GM12873 (cell line): ENCODE measurements at regions not wholly inside any gene's neighbourhood (a gene's known extent, or its start where the extent isn't known, plus 50 kb on each side); places are given as distances from the start of the nearest gene placed in this dataset.

Experiments used
- TF ChIP-seq, protein P1 (sequence below): IDR thresholded peaks from 2 replicates; pipeline ENCODE4 v1.5.1; 2012; ENCODE audit warnings: low read depth, mild to moderate bottlenecking, moderate library complexity, low read length, control low read depth; ENCODE audit not compliant: insufficient read depth; ENCODE audit errors: missing control alignments

DNA sequence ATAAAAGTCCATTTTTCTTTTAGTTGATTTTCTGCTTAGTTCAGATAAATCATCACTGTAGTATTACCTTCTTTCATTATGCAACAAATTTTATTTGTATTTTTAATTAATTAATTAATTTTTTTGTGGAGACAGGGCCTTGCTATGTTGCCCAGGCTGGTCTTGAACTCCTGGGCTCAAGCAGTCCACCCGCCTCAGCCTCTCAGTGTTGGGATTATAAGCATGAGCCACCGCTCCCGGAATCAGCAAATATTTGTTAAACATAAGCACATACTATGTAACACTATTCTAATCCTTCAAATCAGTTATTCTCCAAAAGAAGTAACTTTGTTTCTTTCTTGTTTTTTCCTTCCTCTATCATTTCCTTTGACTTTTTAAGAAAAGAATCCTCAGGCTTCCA, 584.8 kb upstream of the ANKRD30A start:
- TF ChIP-seq, protein P1, sequence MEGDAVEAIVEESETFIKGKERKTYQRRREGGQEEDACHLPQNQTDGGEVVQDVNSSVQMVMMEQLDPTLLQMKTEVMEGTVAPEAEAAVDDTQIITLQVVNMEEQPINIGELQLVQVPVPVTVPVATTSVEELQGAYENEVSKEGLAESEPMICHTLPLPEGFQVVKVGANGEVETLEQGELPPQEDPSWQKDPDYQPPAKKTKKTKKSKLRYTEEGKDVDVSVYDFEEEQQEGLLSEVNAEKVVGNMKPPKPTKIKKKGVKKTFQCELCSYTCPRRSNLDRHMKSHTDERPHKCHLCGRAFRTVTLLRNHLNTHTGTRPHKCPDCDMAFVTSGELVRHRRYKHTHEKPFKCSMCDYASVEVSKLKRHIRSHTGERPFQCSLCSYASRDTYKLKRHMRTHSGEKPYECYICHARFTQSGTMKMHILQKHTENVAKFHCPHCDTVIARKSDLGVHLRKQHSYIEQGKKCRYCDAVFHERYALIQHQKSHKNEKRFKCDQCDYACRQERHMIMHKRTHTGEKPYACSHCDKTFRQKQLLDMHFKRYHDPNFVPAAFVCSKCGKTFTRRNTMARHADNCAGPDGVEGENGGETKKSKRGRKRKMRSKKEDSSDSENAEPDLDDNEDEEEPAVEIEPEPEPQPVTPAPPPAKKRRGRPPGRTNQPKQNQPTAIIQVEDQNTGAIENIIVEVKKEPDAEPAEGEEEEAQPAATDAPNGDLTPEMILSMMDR = no peak

DNA sequence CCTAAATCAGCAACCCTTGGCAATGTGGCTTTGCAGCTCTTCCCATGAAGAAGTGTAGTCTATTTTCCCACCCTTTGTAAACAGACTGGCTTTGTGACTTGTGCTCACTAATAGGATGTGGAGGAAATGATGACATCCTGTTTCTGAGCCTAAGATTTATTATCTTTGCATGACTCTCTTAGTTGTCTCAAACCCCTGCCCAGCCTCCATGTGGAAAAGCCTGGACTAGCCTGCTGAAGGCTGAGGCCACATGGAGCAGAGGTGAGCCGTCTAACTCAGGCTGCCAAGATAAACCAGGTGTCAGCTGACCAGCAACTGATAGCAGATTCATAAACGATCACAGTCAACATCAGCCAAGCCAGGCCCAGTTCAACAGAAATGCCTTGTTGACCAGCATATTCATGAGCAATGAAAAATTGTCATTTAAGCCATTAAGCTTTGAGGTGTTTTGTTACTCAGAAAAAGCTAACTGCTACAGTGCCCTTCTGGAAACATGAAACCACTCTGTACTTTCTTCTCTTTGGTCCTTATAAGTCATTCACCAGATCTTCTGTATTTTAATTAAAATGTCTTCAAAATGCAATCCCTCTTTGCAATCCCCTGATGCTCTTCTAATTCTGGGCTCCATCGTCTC, 586.3 kb upstream of the ANKRD30A start:
- TF ChIP-seq, protein P1 = no peak

DNA sequence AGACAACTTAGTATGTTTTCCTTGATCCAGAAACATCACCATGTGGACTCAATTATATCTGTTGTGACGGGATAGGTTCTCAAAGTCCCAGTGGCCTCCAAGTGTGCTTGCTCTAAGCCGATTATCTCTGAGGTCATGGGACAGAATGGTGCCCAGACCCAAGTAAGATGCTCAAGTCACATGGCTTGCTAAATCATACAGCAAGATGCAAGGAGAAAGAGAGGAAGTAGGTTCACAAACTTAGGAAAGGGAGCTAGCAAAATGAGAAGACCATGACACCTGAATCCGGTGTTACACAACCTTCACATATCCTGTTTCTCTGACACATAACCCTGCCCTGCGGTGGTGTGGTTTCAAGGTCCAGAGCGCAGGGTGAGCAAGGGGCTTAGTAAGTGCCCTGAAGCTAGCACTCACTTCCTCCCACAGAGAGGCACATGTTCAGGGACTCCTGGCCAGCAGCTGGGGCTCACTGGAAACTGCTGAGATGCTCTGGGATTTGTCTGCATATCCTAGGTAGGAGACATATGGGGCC, 590.9 kb upstream of the ANKRD30A start:
- TF ChIP-seq, protein P1 = no peak

DNA sequence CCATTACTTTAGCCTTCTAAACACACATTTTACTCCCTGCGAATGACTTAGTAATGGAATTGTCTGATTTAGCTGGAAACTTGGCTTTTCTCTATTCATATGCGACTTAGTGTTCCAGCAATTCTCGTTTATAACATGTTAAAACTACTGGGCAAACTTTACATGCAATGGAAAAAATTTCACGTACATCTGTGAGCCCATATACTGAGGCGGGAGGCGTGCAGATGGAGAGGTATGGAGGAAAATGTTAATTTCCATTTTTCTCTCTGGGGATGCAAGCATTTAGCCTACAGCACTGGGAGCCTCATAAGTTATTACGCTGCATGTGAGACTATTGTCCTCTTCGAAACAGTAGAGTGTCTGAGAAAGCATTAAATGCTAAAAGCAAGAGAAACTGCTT, 591.5 kb upstream of the ANKRD30A start:
- TF ChIP-seq, protein P1 = no peak

DNA sequence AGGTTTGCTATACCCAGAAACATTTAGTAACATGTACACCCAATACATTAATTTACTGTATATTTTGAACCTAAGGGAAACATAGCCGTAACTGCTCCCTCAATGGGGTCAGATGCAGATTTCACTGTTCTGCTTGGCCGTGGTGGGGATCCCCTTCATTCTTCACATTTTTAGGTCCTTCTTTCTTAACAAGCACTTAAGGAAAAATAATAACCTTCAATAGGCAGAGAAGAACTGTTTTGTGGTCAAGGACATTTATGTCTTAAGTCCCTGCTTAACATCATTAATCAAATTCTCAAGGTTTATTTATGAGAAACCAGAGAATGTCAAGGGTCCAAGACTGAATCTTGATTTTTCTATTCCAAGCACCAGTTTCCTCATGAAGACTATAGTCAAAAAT, 592.1 kb upstream of the ANKRD30A start:
- TF ChIP-seq, protein P1 = no peak

DNA sequence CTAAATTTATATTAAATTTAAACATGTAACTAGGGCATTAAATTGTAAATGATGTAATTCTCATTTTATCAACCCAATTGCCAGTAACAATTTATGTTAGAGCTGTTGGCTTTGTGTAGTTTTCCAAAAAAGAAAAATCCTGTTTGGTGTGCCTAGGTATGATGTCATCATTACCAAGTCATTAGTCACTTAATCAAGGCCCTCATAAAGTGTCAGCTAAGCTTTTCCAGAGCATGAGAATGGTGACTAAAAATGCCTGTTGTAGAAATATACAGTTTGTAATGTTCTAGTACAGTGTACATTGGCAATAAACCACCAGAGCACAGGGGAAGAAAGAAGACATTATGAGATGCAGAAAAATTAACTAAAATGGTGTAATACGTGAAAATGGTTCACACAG, 593.8 kb upstream of the ANKRD30A start:
- TF ChIP-seq, protein P1 = no peak

DNA sequence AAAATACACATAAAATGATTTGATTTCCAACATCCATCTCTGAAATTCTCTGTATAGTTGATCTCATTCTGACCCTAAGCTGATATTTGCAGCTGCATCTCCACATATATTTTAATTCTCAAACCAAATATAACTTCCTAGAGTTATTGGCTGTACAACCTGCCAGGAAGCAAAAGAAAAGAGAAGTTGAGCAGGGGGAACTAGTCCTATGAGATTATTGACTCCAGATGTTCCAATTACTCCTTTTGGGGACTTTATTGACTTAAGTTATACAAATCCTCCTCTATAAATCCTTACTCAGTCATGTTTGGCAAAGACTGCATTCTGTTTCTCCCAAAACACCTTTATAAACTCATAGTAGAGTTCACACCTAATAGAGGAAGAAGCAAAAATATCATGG, 599.4 kb upstream of the ANKRD30A start:
- TF ChIP-seq, protein P1 = no peak
